ENCODE measurements at regions not wholly inside any gene's neighbourhood (a gene's known extent, or its start where the extent isn't known, plus 50 kb on each side); places are given as distances from the start of the nearest gene placed in this dataset.

- POLR2A ChIA-PET: no interaction called here
- H3K4me3 Mint-ChIP-seq: no peak overlapping the region
- Histone ChIP-seq H3K27me3 (replicated peaks in 1 of 4; ENCODE audit: control extremely low read depth in 1 of 4, control insufficient read depth in 3 of 4, insufficient read depth in 4 of 4, low read length in 3 of 4) (no peaks in the 10 kb centered on the region), H3K27ac (ENCODE audit: low read length in 2 of 2) (no peak overlapping the region), H3K4me1 (ENCODE audit: control insufficient read depth in 2 of 2, insufficient read depth in 2 of 2, low read length in 2 of 2) (peaks cover 9 to 11% of the 10 kb centered on the region in 2 donors), H3K79me2 (ENCODE audit: control insufficient read depth, insufficient read depth, low read length) (no peaks in the 10 kb centered on the region), H2AFZ (ENCODE audit: insufficient read depth, low read depth, low read length, poor library complexity, severe bottlenecking) (no peak overlapping the region), H3K9me3 (ENCODE audit: control extremely low read depth in 1 of 3, control insufficient read depth in 2 of 3, insufficient read depth in 1 of 3, low read length in 2 of 3) (no peaks in the 10 kb centered on the region), H3K4me3 (ENCODE audit: control extremely low read depth in 1 of 5, extremely low read depth in 1 of 5, insufficient read depth in 1 of 5, low read depth in 2 of 5, low read length in 4 of 5) (no peak overlapping the region), H3K9ac (ENCODE audit: low read length) (no peak overlapping the region), H3K4me2 (replicated peaks; ENCODE audit: low read depth, low read length, poor library complexity, severe bottlenecking) (no peak overlapping the region), H3K36me3 (replicated peaks in 1 of 2; ENCODE audit: control extremely low read depth in 1 of 2, control insufficient read depth in 1 of 2, extremely low read depth in 1 of 2, insufficient read depth in 2 of 2, low read length in 1 of 2) (no peaks in the 10 kb centered on the region), H4K20me1 (ENCODE audit: control insufficient read depth, insufficient read depth, low read length, poor library complexity, severe bottlenecking) (no peaks in the 10 kb centered on the region)
- H3K27me3 Mint-ChIP-seq: no peaks in the 10 kb centered on the region
- 88% methylated on average over 3 of the region's 4 CpGs for WGBS (ENCODE audit: insufficient coverage)
- peaks cover 18% of the 10 kb centered on the region for H3K4me1 Mint-ChIP-seq
- no peak for ATAC-seq (ENCODE audit: low read depth)
- no peak for DNase-seq
- CTCF ChIA-PET: no interaction called here
- TF ChIP-seq EZH2 (IDR thresholded peaks at IDR 0.05; ENCODE audit: borderline replicate concordance, insufficient read depth, low read depth, low read length, poor library complexity, severe bottlenecking) (no peak), CTCF (IDR thresholded peaks at IDR 0.05) (no peak)
- intact Hi-C loops (cut with micrococcal nuclease): no loop called here
- no peaks in the 10 kb centered on the region for H3K9me3 Mint-ChIP-seq (ENCODE audit: insufficient read depth)
- H3K27ac Mint-ChIP-seq: no peak overlapping the region
Observed at GRCh38 chr18:44541159-44541558, 139.5 kb upstream of the SETBP1 start.

- intact Hi-C loops (cut with micrococcal nuclease): no loop called here
- no peak overlapping the region for H3K4me2 ChIP-seq (replicated peaks; ENCODE audit: low read depth, low read length, poor library complexity, severe bottlenecking)
- no peaks in the 10 kb centered on the region for H3K79me2 ChIP-seq (ENCODE audit: control insufficient read depth, insufficient read depth, low read length)
- no peak overlapping the region for H3K4me3 Mint-ChIP-seq
- no CpG with 5 or more reads among the region's 1 CpG for whole genome bisulfite sequencing (ENCODE audit: insufficient coverage)
- H4K20me1 ChIP-seq (ENCODE audit: control insufficient read depth, insufficient read depth, low read length, poor library complexity, severe bottlenecking): no peaks in the 10 kb centered on the region
- H3K4me1 Mint-ChIP-seq: peaks cover 18% of the 10 kb centered on the region
- ATAC-seq (ENCODE audit: low read depth) (no peak), DNase-seq (no peak)
- peaks cover 10 to 14% of the 10 kb centered on the region in 2 donors for H3K4me1 ChIP-seq (ENCODE audit: control insufficient read depth in 2 of 2, insufficient read depth in 2 of 2, low read length in 2 of 2)
- no peak overlapping the region for H3K9ac ChIP-seq (ENCODE audit: low read length)
- no peak overlapping the region for H3K27ac Mint-ChIP-seq
- POLR2A ChIA-PET: no interaction called here
- H3K36me3 ChIP-seq (replicated peaks in 1 of 2; ENCODE audit: control extremely low read depth in 1 of 2, control insufficient read depth in 1 of 2, extremely low read depth in 1 of 2, insufficient read depth in 2 of 2, low read length in 1 of 2): no peaks in the 10 kb centered on the region
- H2AFZ ChIP-seq (ENCODE audit: insufficient read depth, low read depth, low read length, poor library complexity, severe bottlenecking): no peak overlapping the region
- H3K27ac ChIP-seq (ENCODE audit: low read length in 2 of 2): no peak overlapping the region
- no peaks in the 10 kb centered on the region for H3K27me3 ChIP-seq (replicated peaks in 1 of 4; ENCODE audit: control extremely low read depth in 1 of 4, control insufficient read depth in 3 of 4, insufficient read depth in 4 of 4, low read length in 3 of 4)
- TF ChIP-seq EZH2 (IDR thresholded peaks at IDR 0.05; ENCODE audit: borderline replicate concordance, insufficient read depth, low read depth, low read length, poor library complexity, severe bottlenecking): no peak
- no peak for TF ChIP-seq CTCF (IDR thresholded peaks at IDR 0.05)
- H3K4me3 ChIP-seq (ENCODE audit: control extremely low read depth in 1 of 5, extremely low read depth in 1 of 5, insufficient read depth in 1 of 5, low read depth in 2 of 5, low read length in 4 of 5): no peak overlapping the region
- CTCF ChIA-PET: no interaction called here
- no peaks in the 10 kb centered on the region for H3K9me3 Mint-ChIP-seq (ENCODE audit: insufficient read depth)
- H3K27me3 Mint-ChIP-seq: no peaks in the 10 kb centered on the region
- no peaks in the 10 kb centered on the region for H3K9me3 ChIP-seq (ENCODE audit: control extremely low read depth in 1 of 3, control insufficient read depth in 2 of 3, insufficient read depth in 1 of 3, low read length in 2 of 3)
Observed at GRCh38 chr18:44541781-44542180, 138.9 kb upstream of the SETBP1 start.

Data from B cell (primary cell).